Liver (tissue), 3 donors: ENCODE measurements at regions not wholly inside any gene's neighbourhood (a gene's known extent, or its start where the extent isn't known, plus 50 kb on each side); places are given as distances from the start of the nearest gene placed in this dataset.

Experiments used
- JUND ChIP-seq, 2 donors: IDR thresholded peaks; 2 replicates each; pipeline ENCODE4 v1.6.1; 2016; ENCODE audit warnings: antibody characterized with exemption in 2 of 2
- YY1 ChIP-seq: IDR thresholded peaks from 2 replicates; pipeline ENCODE4 v1.6.1; 2016; ENCODE audit warnings: antibody characterized with exemption, mild to moderate bottlenecking
- TF ChIP-seq, protein P1 (sequence below): fragments of 150-350 bp; IDR thresholded peaks from 2 replicates; pipeline ENCODE4 v1.5.1; 2017; ENCODE audit warnings: improper control_type of control experiment, low read depth, low read length; ENCODE audit not compliant: missing input control
- donor health status: healthy.
- donor health status: healthy.

DNA sequence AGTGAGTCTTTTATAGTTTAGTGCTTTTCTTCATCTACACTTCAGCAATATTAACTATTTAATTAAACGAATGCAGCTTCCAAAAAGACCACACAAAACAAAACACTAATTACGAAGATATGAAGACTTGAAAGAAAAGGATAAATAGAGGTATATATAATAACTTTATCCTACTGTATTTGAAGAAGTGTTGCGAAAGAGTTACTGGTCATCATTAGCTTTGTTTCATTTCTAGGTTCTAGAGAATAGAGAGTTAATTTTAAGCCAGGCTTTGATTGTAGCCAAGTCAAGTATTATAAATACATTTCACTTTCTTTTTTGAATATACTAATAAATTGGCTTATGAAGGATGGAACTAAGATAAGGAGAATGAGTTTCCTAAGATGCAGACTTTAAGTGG lies 416.8 kb upstream of the GBE1 start:
- TF ChIP-seq YY1 (no peak), JUND (IDR thresholded peaks at IDR 0.05) (no peak)
- TF ChIP-seq, protein P1, sequence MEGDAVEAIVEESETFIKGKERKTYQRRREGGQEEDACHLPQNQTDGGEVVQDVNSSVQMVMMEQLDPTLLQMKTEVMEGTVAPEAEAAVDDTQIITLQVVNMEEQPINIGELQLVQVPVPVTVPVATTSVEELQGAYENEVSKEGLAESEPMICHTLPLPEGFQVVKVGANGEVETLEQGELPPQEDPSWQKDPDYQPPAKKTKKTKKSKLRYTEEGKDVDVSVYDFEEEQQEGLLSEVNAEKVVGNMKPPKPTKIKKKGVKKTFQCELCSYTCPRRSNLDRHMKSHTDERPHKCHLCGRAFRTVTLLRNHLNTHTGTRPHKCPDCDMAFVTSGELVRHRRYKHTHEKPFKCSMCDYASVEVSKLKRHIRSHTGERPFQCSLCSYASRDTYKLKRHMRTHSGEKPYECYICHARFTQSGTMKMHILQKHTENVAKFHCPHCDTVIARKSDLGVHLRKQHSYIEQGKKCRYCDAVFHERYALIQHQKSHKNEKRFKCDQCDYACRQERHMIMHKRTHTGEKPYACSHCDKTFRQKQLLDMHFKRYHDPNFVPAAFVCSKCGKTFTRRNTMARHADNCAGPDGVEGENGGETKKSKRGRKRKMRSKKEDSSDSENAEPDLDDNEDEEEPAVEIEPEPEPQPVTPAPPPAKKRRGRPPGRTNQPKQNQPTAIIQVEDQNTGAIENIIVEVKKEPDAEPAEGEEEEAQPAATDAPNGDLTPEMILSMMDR: no peak
